ENCODE measurements at regions not wholly inside any gene's neighbourhood (a gene's known extent, or its start where the extent isn't known, plus 50 kb on each side); places are given as distances from the start of the nearest gene placed in this dataset.
A peak's percentile ranks its signal among the peaks of the same experiment; 100 is the strongest.

DNA sequence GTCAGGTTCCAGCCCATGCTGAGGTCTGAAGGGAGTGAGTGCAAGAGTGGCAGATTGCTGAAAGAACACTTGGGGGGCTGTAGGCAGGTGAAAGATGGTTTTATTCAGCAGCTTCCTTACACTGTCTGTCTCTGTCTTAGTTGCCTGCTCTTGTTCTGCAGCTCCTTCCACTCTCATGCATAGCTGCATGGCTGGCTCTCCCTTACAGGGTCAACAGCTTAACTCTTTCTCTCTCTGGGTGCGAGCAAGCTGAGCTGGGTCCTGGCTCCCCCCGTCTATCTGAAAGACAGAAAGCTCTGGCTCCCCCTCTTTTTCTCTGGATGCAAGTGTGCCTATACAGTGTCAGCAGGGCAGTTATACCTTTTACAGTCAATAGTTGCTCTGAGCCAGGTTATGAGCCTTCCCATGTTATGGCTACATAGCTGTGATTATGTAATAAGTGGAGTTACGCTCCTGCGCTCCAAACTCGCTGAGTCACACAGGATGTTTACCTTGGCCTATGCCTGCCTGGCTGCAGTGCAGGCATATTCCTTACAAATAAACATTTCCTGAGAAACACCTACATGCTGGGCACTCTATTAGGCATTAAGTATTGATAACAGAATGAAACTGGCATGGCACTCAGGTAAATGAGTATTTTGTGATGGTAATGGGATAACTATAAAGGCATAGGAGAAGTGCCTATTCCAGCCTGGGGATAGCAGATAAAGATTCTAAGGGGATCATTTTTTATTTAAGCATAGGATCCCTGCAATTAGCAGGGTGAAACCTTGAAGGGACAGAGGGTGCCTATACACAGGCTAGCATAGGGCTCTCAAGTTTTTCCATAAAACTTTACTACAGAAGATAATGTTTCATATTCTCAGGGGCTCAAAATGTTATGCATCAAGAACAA is 826.9 kb upstream of the PCDH9 start (continued):
- TF ChIP-seq SETDB1 (IDR thresholded peaks at IDR 0.05; ENCODE audit: insufficient read length, low read length), result peak; percentile 94
- TF ChIP-seq, protein P1, sequence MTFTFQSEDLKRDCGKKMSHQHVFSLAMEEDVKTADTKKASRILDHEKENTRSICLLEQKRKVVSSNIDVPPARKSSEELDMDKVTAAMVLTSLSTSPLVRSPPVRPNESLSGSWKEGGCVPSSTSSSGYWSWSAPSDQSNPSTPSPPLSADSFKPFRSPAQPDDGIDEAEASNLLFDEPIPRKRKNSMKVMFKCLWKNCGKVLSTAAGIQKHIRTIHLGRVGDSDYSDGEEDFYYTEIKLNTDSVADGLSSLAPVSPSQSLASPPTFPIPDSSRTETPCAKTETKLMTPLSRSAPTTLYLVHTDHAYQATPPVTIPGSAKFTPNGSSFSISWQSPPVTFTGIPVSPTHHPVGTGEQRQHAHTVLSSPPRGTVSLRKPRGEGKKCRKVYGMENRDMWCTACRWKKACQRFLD (tag by site-specific recombination; IDR thresholded peaks at IDR 0.05), result no peak

- Histone ChIP-seq H3K4me3 (ENCODE audit: low read depth, low read length) (no peak overlapping the region), H3K36me3 (ENCODE audit: control insufficient read depth in 2 of 2, insufficient read depth in 1 of 2, low read length in 2 of 2) (no peaks in the 10 kb centered on the region), H3K27ac (ENCODE audit: extremely low read depth, low read depth, low read length) (no peak overlapping the region), H3K9me3 (ENCODE audit: control insufficient read depth, insufficient read depth, low read depth, low read length) (no peaks in the 10 kb centered on the region), H3K4me1 (ENCODE audit: control insufficient read depth, insufficient read depth, low read length) (no peaks in the 10 kb centered on the region)
- ChIA-PET POLR2A (no interaction called here), CTCF (interaction anchor here (0.6 kb wide), 1 partner anchor 263 kb away, joined by 4 read pairs; no protein-coding TSS in a partner anchor)
- TF ChIP-seq ZNF133 (tag by site-specific recombination; IDR thresholded peaks at IDR 0.05), result no peak
Measured at GRCh38 chr13:68051910-68052309, 821.8 kb upstream of the PCDH9 start.

- Histone ChIP-seq H3K4me1 (ENCODE audit: control insufficient read depth, insufficient read depth, low read length) (no peaks in the 10 kb centered on the region), H3K36me3 (ENCODE audit: control insufficient read depth in 2 of 2, insufficient read depth in 1 of 2, low read length in 2 of 2) (no peaks in the 10 kb centered on the region), H3K4me3 (ENCODE audit: low read depth, low read length) (no peak overlapping the region), H3K9me3 (ENCODE audit: control insufficient read depth, insufficient read depth, low read depth, low read length) (no peaks in the 10 kb centered on the region), H3K27ac (ENCODE audit: extremely low read depth, low read depth, low read length) (no peak overlapping the region)
- ChIA-PET CTCF (no interaction called here), POLR2A (no interaction called here)
- no peak for TF ChIP-seq ZNF48 (tag by site-specific recombination; IDR thresholded peaks at IDR 0.05)
- TF ChIP-seq ZFP37 (tag by site-specific recombination; IDR thresholded peaks at IDR 0.05), result no peak
- no peak for TF ChIP-seq ZNF280D (tag by site-specific recombination; IDR thresholded peaks at IDR 0.05)
- no peak for TF ChIP-seq ZBTB44 (tag by site-specific recombination; IDR thresholded peaks at IDR 0.05)
- TF ChIP-seq ZNF768 (tag by site-specific recombination; IDR thresholded peaks at IDR 0.05), result no peak
- TF ChIP-seq, protein P2, sequence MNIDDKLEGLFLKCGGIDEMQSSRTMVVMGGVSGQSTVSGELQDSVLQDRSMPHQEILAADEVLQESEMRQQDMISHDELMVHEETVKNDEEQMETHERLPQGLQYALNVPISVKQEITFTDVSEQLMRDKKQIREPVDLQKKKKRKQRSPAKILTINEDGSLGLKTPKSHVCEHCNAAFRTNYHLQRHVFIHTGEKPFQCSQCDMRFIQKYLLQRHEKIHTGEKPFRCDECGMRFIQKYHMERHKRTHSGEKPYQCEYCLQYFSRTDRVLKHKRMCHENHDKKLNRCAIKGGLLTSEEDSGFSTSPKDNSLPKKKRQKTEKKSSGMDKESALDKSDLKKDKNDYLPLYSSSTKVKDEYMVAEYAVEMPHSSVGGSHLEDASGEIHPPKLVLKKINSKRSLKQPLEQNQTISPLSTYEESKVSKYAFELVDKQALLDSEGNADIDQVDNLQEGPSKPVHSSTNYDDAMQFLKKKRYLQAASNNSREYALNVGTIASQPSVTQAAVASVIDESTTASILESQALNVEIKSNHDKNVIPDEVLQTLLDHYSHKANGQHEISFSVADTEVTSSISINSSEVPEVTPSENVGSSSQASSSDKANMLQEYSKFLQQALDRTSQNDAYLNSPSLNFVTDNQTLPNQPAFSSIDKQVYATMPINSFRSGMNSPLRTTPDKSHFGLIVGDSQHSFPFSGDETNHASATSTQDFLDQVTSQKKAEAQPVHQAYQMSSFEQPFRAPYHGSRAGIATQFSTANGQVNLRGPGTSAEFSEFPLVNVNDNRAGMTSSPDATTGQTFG (tag by site-specific recombination; IDR thresholded peaks at IDR 0.05; ENCODE audit: borderline replicate concordance), result no peak
- no peak for TF ChIP-seq IKZF3 (tag by site-specific recombination; IDR thresholded peaks at IDR 0.05)
- no peak for TF ChIP-seq CTCF (tag by site-specific recombination; IDR thresholded peaks at IDR 0.05)
- TF ChIP-seq ZNF521 (tag by site-specific recombination; IDR thresholded peaks at IDR 0.05), result no peak
- no peak for TF ChIP-seq ZNF138 (tag by site-specific recombination; IDR thresholded peaks at IDR 0.05; ENCODE audit: borderline replicate concordance)
- no peak for TF ChIP-seq ZNF843 (tag by site-specific recombination; IDR thresholded peaks at IDR 0.05)
- TF ChIP-seq OSR2 (tag by site-specific recombination; IDR thresholded peaks at IDR 0.05), result no peak
- no peak for TF ChIP-seq PRDM1 (tag by site-specific recombination; IDR thresholded peaks at IDR 0.05)
- no peak for TF ChIP-seq ZBTB8A (tag by site-specific recombination; IDR thresholded peaks at IDR 0.05)
Measured at GRCh38 chr13:68050761-68051160, 820.6 kb upstream of the PCDH9 start.
